ENCODE measurements at regions not wholly inside any gene's neighbourhood (a gene's known extent, or its start where the extent isn't known, plus 50 kb on each side); places are given as distances from the start of the nearest gene placed in this dataset.

GRCh38 chr20:41996951-41997350, 378.8 kb upstream of the CHD6 start:
- TF ChIP-seq RAD21 (IDR thresholded peaks at IDR 0.05; ENCODE audit: low read depth): no peak
- no peak for TF ChIP-seq FOXM1 (IDR thresholded peaks at IDR 0.05; ENCODE audit: borderline replicate concordance, low read depth)
- TF ChIP-seq TAF1 (IDR thresholded peaks at IDR 0.05; ENCODE audit: low read depth): no peak
- no peak for TF ChIP-seq CREB1 (IDR thresholded peaks at IDR 0.05; ENCODE audit: low read depth)
- TF ChIP-seq CEBPB (IDR thresholded peaks at IDR 0.05): no peak
- no peak for TF ChIP-seq MAX (IDR thresholded peaks at IDR 0.05)
- no peak for TF ChIP-seq USF1 (IDR thresholded peaks at IDR 0.05)
- TF ChIP-seq EP300 (IDR thresholded peaks at IDR 0.05; ENCODE audit: borderline replicate concordance): no peak
- no peak for TF ChIP-seq REST (IDR thresholded peaks at IDR 0.05; ENCODE audit: low read depth)
- TF ChIP-seq TCF12 (IDR thresholded peaks at IDR 0.05; ENCODE audit: low read depth): no peak
- no peak for TF ChIP-seq TEAD4 (IDR thresholded peaks at IDR 0.05)
- no peak for TF ChIP-seq YY1 (IDR thresholded peaks at IDR 0.05; ENCODE audit: low read depth)
- TF ChIP-seq EGR1 (IDR thresholded peaks at IDR 0.05): no peak
- no peak for TF ChIP-seq ZBTB7A (IDR thresholded peaks at IDR 0.05; ENCODE audit: low read depth)
